CD4-positive, alpha-beta T cell treated with Interleukin-15 for 4 hours (primary cell): ENCODE measurements at regions not wholly inside any gene's neighbourhood (a gene's known extent, or its start where the extent isn't known, plus 50 kb on each side); places are given as distances from the start of the nearest gene placed in this dataset.
A peak's percentile ranks its signal among the peaks of the same experiment; 100 is the strongest.
"Not testable (repeated sequence)": the region's sequence is repeated elsewhere in the genome, so short reads cannot be mapped to it uniquely, and the experiment has no call there.

Source experiments
- DNase-seq: peaks from one replicate; pipeline ENCODE4 v3.0.0-alpha.2; 2020; ENCODE audit warnings: low spot score

DNA sequence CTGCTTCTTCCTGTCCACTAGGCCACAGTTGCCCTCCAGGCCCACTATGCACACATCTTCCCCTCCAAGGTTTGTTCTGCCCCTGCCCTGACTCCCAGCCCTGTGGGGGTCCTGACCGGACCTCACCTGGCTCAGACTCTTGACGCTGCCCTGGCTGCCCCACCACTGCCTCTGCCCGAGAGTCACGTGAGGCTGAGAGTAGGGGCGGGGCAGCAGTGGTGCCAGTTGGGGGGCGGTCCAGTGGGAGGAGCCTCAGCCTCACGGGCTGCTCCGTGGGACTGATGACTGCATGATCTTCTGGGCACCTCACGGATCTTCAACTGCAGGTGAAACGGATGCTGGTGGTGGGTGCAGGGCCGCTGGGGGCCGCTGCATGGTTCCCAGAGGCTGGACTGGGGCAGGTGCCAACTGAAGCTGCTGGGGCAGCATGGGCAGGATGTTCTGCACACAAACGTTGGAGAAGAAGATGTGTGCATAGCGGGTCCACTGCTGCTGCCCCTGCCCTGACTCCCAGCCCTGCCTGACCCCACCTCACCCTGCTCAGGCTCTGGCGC, 77.6 kb downstream of the HHIPL2 start:
- not testable (repeated sequence) for DNase-seq

DNA sequence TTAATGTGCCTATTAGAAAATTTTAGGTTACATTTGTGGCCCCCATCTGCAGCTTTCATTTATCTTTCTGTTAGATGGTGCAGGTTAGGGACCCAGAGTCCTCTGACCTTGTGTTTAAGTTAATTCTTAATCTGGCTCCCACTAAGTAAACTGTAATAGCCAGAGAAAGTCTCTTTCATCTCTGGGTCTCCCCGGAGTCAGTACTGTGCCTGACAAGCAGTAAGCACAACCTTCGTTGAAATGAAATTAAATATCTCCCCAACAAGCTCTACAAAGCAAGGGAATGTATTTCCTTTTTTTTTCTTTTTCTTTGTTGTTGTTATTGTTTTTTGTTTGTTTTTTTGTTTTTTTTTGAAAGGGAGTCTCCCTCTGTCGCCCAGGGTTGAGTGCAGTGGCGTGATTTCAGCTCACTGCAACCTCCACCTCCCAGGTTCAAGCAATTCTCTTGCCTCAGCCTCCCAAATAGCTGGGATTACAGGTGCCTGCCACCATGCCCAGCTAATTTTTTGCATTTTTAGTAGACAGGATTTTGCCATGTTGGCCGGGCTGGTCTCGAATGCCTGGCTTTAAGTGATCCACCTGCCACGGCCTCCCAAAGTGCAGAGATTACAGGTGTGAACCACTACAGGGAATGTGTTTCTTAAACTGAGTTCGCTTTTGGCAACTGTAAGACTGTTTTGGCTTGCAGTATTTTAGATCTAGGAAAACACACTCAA, 81.6 kb downstream of the HHIPL2 start:
- no peak for DNase-seq

GRCh38 chr1:222465211-222466041, 82.5 kb downstream of the HHIPL2 start:
- DNase-seq: peak; percentile 77

DNA sequence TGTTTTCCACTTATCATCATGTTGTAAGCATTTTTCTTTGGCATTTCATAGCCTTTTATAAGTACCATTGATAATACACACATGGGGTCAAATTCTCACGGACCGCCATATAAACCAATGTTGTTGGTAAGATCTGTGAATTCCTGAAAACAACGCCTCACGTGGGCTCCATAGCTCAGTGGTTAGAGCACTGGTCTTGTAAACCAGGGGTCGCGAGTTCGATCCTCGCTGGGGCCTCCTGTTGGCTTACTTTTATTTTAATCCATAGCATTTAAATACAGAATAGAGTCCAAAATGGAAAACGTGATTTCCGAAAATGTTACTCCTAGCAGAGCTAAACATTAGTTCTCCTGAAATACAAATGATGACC, 83.1 kb downstream of the HHIPL2 start:
- peak; percentile 64 for DNase-seq

DNA sequence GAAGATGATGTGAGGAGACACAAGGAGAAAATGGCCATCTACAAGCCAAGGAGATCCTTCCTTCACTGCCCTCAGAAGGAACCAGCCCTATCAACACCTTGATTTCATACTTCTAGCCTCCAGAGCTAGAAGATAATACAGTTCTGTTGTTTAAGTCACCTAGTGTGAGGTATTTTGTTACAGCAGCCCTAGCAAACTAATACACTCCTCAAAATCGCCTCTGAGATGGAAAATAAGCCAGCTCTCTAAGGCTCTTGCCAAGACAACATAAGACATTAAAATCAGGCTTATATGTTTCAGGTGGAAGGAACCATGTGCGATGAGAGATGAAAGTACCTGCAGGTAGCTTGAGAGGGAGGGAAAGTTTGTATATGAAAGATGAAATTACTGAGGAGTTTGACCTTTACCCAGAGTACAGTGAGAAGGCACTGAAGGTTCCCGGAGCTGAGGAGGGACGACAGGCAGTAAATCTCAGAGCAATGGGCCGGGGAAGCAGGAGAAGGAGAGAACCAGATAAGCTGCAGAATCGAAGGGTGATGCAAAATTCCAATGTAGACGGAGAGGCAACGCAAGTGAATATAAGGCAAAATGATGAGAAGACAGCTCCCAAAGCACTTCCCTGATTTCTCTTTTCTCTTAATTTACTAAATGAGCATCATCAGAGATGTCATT, 84.7 kb downstream of the HHIPL2 start:
- DNase-seq: no peak

DNA sequence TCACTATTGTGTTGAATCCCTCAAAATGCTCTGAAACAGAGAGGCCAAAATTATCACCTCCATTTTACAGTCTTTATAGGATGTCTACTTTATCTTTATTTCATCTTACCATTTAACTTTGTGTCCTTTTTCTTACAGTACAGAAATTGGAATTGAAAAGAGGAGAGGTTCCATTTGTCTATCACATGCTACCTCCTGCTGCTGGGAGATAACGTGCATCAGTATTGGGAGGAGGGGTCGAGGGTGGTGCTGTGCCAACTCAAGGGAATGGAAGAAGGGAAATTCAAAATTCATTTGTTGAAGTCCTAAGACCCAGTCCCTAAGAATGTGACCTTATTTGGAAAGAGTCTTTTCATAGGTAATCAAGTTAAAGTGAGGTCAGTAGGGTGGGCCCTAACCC, 85.3 kb downstream of the HHIPL2 start:
- DNase-seq: no peak

- no peak for DNase-seq
Measured at GRCh38 chr1:222461941-222462340, 86.0 kb downstream of the HHIPL2 start.

- DNase-seq: no peak
Measured at GRCh38 chr1:222459652-222460051, 88.3 kb downstream of the HHIPL2 start.

- no peak for DNase-seq
Measured at GRCh38 chr1:222457513-222457912, 90.4 kb downstream of the HHIPL2 start.

GRCh38 chr1:222457084-222457483, 90.8 kb downstream of the HHIPL2 start:
- DNase-seq: no peak

GRCh38 chr1:222455188-222455879, 92.6 kb downstream of the HHIPL2 start:
- DNase-seq: peak; percentile 84

- DNase-seq: no peak
Measured at GRCh38 chr1:222454782-222455181, 93.1 kb downstream of the HHIPL2 start.

- no peak for DNase-seq
Measured at GRCh38 chr1:222454186-222454585, 93.7 kb downstream of the HHIPL2 start.

- no peak for DNase-seq
Measured at GRCh38 chr1:222452031-222452430, 95.9 kb downstream of the HHIPL2 start.

DNA sequence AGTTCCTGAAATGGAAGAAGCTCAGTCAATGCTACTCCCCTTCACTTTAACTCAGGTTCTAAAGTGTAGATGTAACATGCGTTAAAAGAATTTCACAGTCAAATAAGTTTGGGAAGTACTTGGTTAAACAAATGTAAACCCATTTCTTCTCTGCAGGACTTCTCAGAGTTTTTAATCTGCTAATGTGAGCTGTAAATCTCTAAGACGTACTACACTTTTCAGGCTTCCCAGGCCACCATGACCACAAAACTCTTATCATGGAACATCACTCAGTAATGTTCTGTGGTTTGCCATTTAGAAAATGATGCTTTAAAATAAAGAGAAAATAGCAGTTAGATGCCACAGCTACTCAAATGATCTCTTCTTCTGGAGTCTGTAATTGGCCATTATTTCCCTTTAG, 104.3 kb downstream of the HHIPL2 start:
- no peak for DNase-seq

GRCh38 chr1:222441066-222441465, 106.8 kb downstream of the HHIPL2 start:
- no peak for DNase-seq

- DNase-seq: no peak
Measured at GRCh38 chr1:222424826-222425225, 123.1 kb downstream of the HHIPL2 start.

- no peak for DNase-seq
Measured at GRCh38 chr1:222421380-222421779, 126.5 kb downstream of the HHIPL2 start.

DNA sequence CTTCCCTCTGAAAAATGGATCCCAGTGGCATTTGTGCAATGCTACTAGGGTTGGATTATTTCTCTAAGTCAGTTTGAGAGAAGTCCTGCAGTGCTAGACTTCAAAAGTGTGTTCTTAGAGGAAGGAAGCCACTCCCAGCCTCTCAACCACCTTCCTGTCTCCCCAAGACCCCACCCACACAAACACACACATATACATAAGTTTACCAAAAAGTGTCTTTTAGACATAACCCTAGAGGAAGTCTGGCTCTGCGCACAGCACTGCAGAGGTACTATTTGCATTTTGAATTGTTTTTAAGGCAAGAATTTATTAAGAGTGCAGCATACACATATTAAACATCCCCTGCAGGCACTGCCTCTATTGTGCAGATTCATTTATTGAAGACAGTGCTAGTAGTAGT, 127.3 kb downstream of the HHIPL2 start:
- peak; percentile 61 for DNase-seq

DNA sequence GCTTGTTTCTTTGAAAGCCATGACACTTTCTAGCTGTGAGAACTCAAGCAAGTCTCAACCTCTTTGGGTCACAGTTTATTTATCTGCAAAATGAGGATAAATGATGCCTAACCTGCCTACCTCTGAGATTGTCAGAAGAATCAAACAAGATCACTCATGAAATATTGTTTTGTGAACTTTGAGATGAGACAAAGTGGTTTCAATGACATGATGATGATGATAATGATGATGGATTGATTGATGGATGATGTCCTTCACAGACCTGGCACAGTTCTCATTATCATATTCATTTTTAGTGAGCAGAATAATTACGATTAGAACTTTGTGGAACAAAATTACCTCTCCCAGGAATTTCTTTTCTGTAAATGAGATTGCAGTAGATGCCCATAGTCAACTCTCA, 129.2 kb downstream of the HHIPL2 start:
- DNase-seq: no peak

GRCh38 chr1:222417264-222417663, 130.6 kb downstream of the HHIPL2 start:
- no peak for DNase-seq
